ENCODE measurements at regions not wholly inside any gene's neighbourhood (a gene's known extent, or its start where the extent isn't known, plus 50 kb on each side); places are given as distances from the start of the nearest gene placed in this dataset.

- DNase-seq: no peak
These were observed 69.1 kb upstream of the PUM3 start for GRCh38 chr9:2913026-2913425.

- no peak for DNase-seq
These were observed 63.5 kb upstream of the PUM3 start for GRCh38 chr9:2907411-2907810.

GRCh38 chr9:2904242-2904930 lies 60.5 kb upstream of the PUM3 start:
- no peak for DNase-seq
